Gastroesophageal sphincter (tissue), 3 donors: ENCODE measurements at regions not wholly inside any gene's neighbourhood (a gene's known extent, or its start where the extent isn't known, plus 50 kb on each side); places are given as distances from the start of the nearest gene placed in this dataset.

Experiments
- POLR2AphosphoS5 ChIP-seq: sonication (generic); formaldehyde crosslinking; IDR thresholded peaks from one replicate; pipeline ENCODE4 v1.6.1; 2017; ENCODE audit warnings: antibody characterized with exemption
- TF ChIP-seq, protein P1 (sequence below), 4 experiments: fragments of 200-600 bp in 2 of 4; fragments of 450-650 bp in 2 of 4; sonication (generic) in 1 of 4; IDR thresholded peaks; one replicate each; pipeline ENCODE4 v1.5.1; 2017 to 2019; ENCODE audit warnings: antibody characterized with exemption in 4 of 4, mild to moderate bottlenecking in 2 of 4, moderate library complexity in 2 of 4

DNA sequence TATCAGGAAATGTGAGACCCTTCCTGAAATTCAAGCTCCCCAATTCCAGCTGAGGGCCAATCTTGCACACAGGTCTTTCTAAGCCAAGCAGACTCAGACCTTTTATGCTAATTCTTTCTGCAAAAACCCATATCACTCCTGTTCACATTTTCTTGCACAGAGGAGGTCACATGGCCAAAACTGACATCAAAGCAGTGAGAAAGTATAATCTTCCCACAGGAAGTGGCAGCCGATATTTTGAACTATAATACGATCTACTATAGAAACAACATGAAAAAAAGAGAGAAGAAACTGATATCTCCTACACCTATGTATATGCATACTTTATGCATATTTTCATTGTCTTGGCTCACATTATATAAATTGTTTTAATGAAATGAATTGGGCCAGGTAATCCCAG, 132.9 kb upstream of the SSTR1 start:
- TF ChIP-seq, protein P1, sequence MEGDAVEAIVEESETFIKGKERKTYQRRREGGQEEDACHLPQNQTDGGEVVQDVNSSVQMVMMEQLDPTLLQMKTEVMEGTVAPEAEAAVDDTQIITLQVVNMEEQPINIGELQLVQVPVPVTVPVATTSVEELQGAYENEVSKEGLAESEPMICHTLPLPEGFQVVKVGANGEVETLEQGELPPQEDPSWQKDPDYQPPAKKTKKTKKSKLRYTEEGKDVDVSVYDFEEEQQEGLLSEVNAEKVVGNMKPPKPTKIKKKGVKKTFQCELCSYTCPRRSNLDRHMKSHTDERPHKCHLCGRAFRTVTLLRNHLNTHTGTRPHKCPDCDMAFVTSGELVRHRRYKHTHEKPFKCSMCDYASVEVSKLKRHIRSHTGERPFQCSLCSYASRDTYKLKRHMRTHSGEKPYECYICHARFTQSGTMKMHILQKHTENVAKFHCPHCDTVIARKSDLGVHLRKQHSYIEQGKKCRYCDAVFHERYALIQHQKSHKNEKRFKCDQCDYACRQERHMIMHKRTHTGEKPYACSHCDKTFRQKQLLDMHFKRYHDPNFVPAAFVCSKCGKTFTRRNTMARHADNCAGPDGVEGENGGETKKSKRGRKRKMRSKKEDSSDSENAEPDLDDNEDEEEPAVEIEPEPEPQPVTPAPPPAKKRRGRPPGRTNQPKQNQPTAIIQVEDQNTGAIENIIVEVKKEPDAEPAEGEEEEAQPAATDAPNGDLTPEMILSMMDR (IDR thresholded peaks at IDR 0.05) = no peak
- TF ChIP-seq POLR2AphosphoS5 = no peak
